HG03520 (cell line): ENCODE measurements at regions not wholly inside any gene's neighbourhood (a gene's known extent, or its start where the extent isn't known, plus 50 kb on each side); places are given as distances from the start of the nearest gene placed in this dataset.
"Not testable (repeated sequence)": the region's sequence is repeated elsewhere in the genome, so short reads cannot be mapped to it uniquely, and the experiment has no call there.

Experiments used
- ATAC-seq: cut with Tn5 transposase; IDR thresholded peaks from one replicate; pipeline ENCODE4 v1.9.1; 2021; ENCODE audit warnings: mild to moderate bottlenecking, moderate library complexity; ENCODE audit not compliant: unreplicated experiment

DNA sequence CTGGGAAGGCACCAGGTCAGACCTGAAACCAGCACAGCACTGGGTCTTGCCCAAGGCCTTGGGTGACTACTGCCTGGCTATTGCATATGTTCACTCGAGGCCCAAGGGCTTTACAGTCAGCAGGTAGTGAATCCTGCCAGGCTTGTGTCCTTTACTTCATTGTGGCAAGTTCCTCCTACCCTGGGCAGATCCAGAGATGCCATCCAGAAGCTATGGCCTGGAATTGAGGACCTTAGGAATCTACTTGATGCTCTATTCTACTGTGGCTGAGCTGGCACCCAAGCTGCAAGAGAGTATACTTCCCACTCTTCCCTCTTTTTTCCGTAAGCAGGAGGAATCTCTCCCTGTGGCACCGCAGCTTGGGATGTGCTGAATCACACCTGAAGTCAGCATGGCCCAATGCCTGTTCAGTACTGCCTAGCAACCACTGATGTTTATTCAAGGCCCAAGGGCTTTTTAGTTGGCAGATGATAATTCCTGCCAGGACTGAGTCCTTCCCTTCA lies 246.7 kb upstream of the CTBP2 start:
- no peak for ATAC-seq

GRCh38 chr10:125404902-125405301 lies 244.5 kb upstream of the CTBP2 start:
- ATAC-seq, result not testable (repeated sequence)

- ATAC-seq, result no peak
Measured at GRCh38 chr10:125401462-125401861, 241.1 kb upstream of the CTBP2 start.

GRCh38 chr10:125399289-125399688 lies 238.9 kb upstream of the CTBP2 start:
- no peak for ATAC-seq

GRCh38 chr10:125398270-125398669 lies 237.9 kb upstream of the CTBP2 start:
- no peak for ATAC-seq

- no peak for ATAC-seq
Measured at GRCh38 chr10:125397608-125398007, 237.2 kb upstream of the CTBP2 start.

- ATAC-seq, result no peak
Measured at GRCh38 chr10:125396676-125397075, 236.3 kb upstream of the CTBP2 start.

DNA sequence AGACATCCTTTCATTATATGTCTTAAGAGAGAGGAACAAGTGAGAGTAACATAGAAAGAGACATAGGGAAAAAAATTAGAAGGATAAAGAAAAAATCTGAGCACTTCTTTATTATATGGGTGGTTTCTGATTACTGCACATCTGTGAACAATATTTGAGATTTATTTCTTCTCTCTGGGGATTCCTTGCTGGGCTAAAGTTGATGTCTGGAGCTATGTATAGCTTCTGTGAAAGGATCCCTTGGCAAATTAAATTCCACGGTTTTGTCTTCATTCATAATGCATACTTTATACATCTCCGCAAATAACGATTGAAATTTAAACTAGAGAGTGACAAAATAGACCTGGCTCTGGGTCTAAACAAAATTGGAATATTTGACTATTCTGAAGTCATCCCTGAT lies 232.2 kb upstream of the CTBP2 start:
- no peak for ATAC-seq

DNA sequence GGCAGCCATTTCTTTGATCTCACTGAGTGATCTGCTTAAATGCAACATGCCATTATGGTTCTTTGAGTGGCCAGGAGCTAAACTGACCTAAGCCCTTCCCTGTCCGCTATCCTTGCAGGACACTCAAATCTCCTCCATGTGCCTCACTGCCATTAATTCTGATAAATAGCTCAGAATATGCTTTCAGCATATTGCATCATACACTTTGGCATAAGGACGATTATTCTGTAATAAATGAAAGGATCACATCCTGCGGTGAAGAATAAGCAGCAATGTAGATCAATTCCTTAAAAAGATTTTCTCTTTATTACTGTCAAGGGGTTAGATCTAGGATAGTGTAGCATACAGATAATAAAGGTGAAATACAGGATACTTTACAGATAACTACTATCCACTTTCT lies 231.8 kb upstream of the CTBP2 start:
- no peak for ATAC-seq

DNA sequence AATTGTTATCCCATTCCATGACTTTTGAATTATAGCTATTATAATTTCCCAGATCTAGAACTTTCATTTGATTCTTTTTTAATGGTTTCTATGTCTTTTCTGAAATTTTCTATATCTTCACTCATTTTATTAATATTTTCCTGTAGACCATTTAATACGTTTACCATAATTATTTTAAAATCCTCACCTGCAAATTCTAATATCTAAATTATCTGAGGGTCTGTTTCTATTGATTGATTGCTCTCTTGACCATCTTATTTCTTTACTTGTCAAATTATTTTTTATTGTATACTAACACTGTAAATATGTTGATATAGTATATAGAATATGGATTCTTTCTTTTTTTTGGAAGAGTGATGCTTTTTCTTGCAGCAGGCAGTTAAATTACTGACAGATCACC lies 229.3 kb upstream of the CTBP2 start:
- no peak for ATAC-seq

DNA sequence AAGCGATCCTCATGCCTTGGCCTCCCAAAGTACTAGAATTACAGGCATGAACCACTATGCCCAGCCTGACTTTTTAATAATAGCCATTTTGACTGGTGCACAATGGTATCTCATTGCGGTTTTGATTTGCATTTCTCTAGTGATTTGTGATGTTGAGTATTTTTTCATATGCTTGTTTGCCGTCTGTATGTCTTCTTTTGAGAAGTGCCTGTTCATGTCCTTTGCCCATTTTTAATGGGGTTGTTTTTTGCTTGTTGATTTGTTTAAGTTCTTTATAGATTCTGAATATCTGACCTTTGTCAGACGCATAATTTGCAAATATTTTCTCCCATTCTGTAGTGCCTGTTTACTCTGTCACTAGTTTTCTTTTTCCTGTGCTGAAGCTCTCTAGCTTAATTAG lies 219.2 kb upstream of the CTBP2 start:
- no peak for ATAC-seq

DNA sequence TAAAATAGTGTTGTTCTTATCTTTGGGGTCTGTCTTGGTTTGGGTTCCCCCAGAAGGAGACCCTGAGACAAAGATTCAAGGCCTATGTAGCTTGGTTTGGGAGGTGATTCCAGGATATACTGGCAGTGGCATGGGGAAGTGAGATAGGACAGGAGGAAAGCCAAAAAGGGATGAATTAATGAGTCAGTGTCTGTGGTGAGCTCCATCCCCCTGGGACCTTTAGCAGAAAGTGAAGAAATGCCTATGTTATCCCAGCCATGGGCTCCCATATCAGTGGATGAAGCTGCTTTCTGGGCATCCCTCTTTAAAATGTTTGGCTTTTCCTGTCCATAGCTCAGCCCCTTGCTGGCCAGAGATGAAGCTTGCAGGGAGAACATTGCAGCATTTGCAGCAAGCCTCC lies 217.0 kb upstream of the CTBP2 start:
- no peak for ATAC-seq

DNA sequence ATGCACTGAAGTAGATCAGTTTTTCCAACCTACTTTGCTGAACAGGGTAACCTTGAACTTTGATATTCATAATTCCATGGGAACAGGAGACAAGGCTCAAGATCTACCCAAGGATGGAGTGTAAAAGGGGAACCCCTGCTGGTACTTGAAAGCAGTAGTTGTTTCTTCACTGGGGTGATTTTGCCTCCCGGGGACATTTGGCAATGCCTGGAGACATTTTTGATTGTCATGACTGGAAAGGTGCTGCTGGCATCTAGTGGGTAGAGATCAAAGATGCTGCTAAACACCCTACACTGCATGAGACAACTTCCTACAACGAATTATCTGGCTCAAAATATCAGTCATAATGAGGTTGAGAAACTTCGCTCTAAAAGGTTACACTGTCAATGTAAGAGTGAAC lies 214.8 kb upstream of the CTBP2 start:
- no peak for ATAC-seq

DNA sequence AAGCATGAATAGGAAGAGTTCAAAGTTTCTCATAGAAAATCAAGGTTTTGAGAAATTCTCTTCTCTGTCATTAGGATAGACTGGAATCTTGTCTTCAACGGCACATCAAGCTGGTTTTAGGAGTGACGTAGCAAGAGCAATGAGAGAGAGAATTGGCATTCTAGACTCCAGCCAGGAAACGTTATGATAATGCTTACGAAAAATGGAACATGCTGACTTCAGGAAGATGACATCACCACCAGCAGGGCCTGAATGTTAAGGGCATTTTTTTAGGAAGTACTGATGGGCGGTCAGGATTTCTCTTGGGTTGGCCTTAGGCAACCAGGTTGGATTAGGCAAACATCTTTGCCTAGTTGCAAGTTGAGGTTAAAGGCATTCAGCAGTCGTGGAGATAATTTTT lies 213.2 kb upstream of the CTBP2 start:
- ATAC-seq, result no peak

GRCh38 chr10:125370578-125370977 lies 210.2 kb upstream of the CTBP2 start:
- no peak for ATAC-seq

- ATAC-seq, result no peak
Measured at GRCh38 chr10:125369382-125370326, 209.3 kb upstream of the CTBP2 start.

- ATAC-seq, result no peak
Measured at GRCh38 chr10:125368146-125368545, 207.8 kb upstream of the CTBP2 start.

DNA sequence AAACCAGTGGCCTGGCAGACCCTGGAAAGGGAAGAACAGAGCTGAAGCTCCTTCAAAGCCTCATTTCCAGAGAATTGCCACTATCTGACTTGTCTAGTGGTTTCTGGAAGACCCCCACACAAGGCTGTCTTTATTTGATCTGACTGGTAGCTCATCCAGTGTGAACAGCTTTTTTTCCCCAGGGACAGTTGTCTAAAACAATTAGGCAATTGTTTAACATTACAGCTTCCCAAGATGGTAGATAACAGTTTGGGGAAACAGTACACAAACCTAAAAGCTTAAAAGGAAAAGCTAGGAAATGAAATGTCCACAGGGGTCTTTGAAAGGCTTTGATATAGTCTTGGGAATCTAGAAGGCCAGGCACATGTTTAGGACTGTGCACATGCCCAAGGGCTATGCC lies 203.4 kb upstream of the CTBP2 start:
- ATAC-seq, result no peak

GRCh38 chr10:125362950-125363349 lies 202.6 kb upstream of the CTBP2 start:
- ATAC-seq, result no peak

GRCh38 chr10:125359401-125359800 lies 199.0 kb upstream of the CTBP2 start:
- no peak for ATAC-seq

- ATAC-seq, result no peak
Measured at GRCh38 chr10:125355657-125356056, 195.3 kb upstream of the CTBP2 start.

DNA sequence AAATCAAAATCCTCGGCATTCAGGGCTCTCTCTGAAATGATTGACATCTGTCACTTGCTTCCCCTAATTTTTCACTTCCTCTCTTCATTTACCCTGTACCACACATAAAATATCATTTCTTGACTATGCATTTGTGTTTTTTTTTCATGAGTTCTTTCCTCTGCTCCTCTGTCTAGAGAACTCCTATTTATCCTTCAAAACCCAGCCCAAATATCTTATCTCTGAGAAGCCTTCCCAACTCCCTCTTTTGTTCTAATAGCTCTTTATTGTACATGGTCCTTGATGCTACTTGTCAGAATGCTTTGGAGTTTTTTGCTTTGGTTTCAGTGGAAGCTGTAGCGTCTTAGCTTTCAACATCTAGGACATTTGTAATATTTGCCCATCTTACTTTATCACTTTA lies 190.2 kb upstream of the CTBP2 start:
- ATAC-seq, result no peak

DNA sequence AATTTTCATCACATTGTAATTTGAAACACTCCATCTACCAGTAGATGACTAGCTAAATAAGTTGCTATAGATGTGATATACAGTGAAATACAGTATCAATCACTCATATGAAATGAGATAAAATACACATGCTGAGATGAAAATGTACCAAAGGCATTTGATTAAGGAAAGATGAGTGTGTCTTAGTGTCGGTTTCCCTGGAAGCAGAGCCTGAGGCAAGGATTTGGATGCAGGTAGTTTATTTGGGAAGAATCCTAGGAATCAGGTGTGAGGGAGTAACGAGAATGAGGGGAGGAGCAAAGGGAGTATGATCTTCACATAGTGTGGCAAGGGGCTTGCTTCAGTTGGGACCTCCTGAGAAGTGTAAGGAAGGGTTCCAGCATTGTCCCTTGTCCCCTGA lies 188.2 kb upstream of the CTBP2 start:
- no peak for ATAC-seq
